Neural cell (in vitro differentiated cells): ENCODE measurements at regions not wholly inside any gene's neighbourhood (a gene's known extent, or its start where the extent isn't known, plus 50 kb on each side); places are given as distances from the start of the nearest gene placed in this dataset.

Experiments
- H2AFZ ChIP-seq: fragments of 200-600, 300-800 bp; sonication (generic), shearing (Covaris generic); 2 replicates; pipeline ENCODE4 v1.6.0; 2014; ENCODE audit warnings: low read depth, mild to moderate bottlenecking, antibody characterized with exemption, low read length, moderate library complexity
- H3F3A ChIP-seq: fragments of 200-600 bp; shearing (Covaris generic); 2 replicates; pipeline ENCODE4 v1.6.1; 2016; ENCODE audit warnings: mild to moderate bottlenecking, moderate library complexity, mixed read lengths, antibody characterized with exemption, low read length; ENCODE audit not compliant: insufficient read depth, poor library complexity, severe bottlenecking
- H3K27ac ChIP-seq: fragments of 200-600, 300-800 bp; sonication (generic), shearing (Covaris generic); 2 replicates; pipeline ENCODE4 v1.5.1; 2014; ENCODE audit warnings: mild to moderate bottlenecking, low read length, moderate library complexity
- H3K27me3 ChIP-seq: fragments of 300-800, 200-600 bp; sonication (generic), shearing (Covaris generic); 2 replicates; pipeline ENCODE4 v1.6.0; 2014; ENCODE audit warnings: mild to moderate bottlenecking, low read depth, low read length, moderate library complexity; ENCODE audit not compliant: insufficient read depth
- H3K36me3 ChIP-seq: fragments of 300-800, 200-600 bp; sonication (generic), shearing (Covaris generic); 2 replicates; pipeline ENCODE4 v1.5.1; 2014; ENCODE audit warnings: mild to moderate bottlenecking, antibody characterized with exemption, low read length, moderate library complexity; ENCODE audit not compliant: insufficient read depth
- H3K4me2 ChIP-seq: fragments of 300-800, 200-600 bp; sonication (generic), shearing (Covaris generic); 2 replicates; pipeline ENCODE4 v1.6.0; 2014; ENCODE audit warnings: mild to moderate bottlenecking, low read length
- H3K4me3 ChIP-seq: fragments of 300-800, 200-600 bp; sonication (generic), shearing (Covaris generic); 2 replicates; pipeline ENCODE4 v1.5.1; 2014; ENCODE audit warnings: mild to moderate bottlenecking, low read length, moderate library complexity
- H3K79me2 ChIP-seq: fragments of 200-600 bp; shearing (Covaris generic); replicated peaks from 2 replicates; pipeline ENCODE4 v1.6.0; 2014; ENCODE audit warnings: mild to moderate bottlenecking, low read length, moderate library complexity; ENCODE audit not compliant: insufficient read depth
- H3K9ac ChIP-seq: fragments of 300-800, 200-600 bp; sonication (generic), shearing (Covaris generic); 2 replicates; pipeline ENCODE4 v1.6.1; 2016; ENCODE audit warnings: mild to moderate bottlenecking, low read length, mixed read lengths
- H3K9me2 ChIP-seq: fragments of 200-600 bp; shearing (Covaris generic); 2 replicates; pipeline ENCODE4 v1.6.1; 2016; ENCODE audit warnings: mild to moderate bottlenecking, low read length, mixed read lengths; ENCODE audit not compliant: insufficient read depth
- H3K9me3 ChIP-seq: fragments of 200-600, 300-800 bp; sonication (generic), shearing (Covaris generic); 2 replicates; pipeline ENCODE4 v1.6.1; 2016; ENCODE audit warnings: mild to moderate bottlenecking, mixed run types, low read length, moderate library complexity, mixed read lengths
- H4K20me1 ChIP-seq: fragments of 200-600 bp; shearing (Covaris generic); 2 replicates; pipeline ENCODE4 v1.6.1; 2016; ENCODE audit warnings: mild to moderate bottlenecking, mixed run types; ENCODE audit not compliant: insufficient read depth
- CTCF ChIP-seq: fragments of 450-650 bp; IDR thresholded peaks from 2 replicates; pipeline ENCODE4 v1.5.1; 2014; ENCODE audit warnings: antibody characterized with exemption, mild to moderate bottlenecking, moderate library complexity; ENCODE audit not compliant: poor library complexity, severe bottlenecking
- EP300 ChIP-seq: fragments of 450-650 bp; conservative IDR thresholded peaks from 2 replicates; pipeline ENCODE4 v1.6.1; 2014; ENCODE audit warnings: antibody characterized with exemption, mild to moderate bottlenecking, moderate library complexity; ENCODE audit not compliant: poor library complexity, severe bottlenecking
- EZH2 ChIP-seq: fragments of 200-600, 300-800 bp; shearing (Covaris generic), sonication (generic); IDR thresholded peaks from 2 replicates; pipeline ENCODE4 v1.6.1; 2014; ENCODE audit warnings: antibody characterized with exemption, low read length, borderline replicate concordance, mild to moderate bottlenecking; ENCODE audit not compliant: insufficient read depth, poor library complexity, severe bottlenecking
- MXI1 ChIP-seq: fragments of 450-650 bp; conservative IDR thresholded peaks from 2 replicates; pipeline ENCODE4 v1.6.1; 2014; ENCODE audit warnings: antibody characterized with exemption, mild to moderate bottlenecking; ENCODE audit not compliant: poor library complexity, severe bottlenecking
- POLR2AphosphoS5 ChIP-seq: IDR thresholded peaks from 2 replicates; pipeline ENCODE4 v1.6.1; 2012
- RAD21 ChIP-seq: fragments of 450-650 bp; conservative IDR thresholded peaks from 2 replicates; pipeline ENCODE4 v1.6.1; 2014; ENCODE audit warnings: antibody characterized with exemption, mild to moderate bottlenecking, moderate library complexity
- REST ChIP-seq: IDR thresholded peaks from 2 replicates; pipeline ENCODE4 v1.6.1; 2012; ENCODE audit warnings: borderline replicate concordance
- SMC3 ChIP-seq: fragments of 450-650 bp; conservative IDR thresholded peaks from 2 replicates; pipeline ENCODE4 v1.6.1; 2014; ENCODE audit warnings: antibody characterized with exemption, mild to moderate bottlenecking, moderate library complexity; ENCODE audit not compliant: poor library complexity
- TAF1 ChIP-seq: IDR thresholded peaks from 2 replicates; pipeline ENCODE4 v1.6.1; 2012; ENCODE audit warnings: low read depth

GRCh38 chr9:71581101-71581500 is 187.2 kb downstream of the CEMIP2 start:
- H3K79me2 ChIP-seq = no peaks in the 10 kb centered on the region
- no peaks in the 10 kb centered on the region for H3F3A ChIP-seq
- no peaks in the 10 kb centered on the region for H3K27me3 ChIP-seq
- no peak overlapping the region for H3K9ac ChIP-seq
- no peaks in the 10 kb centered on the region for H3K9me2 ChIP-seq
- H3K27ac ChIP-seq = no peak overlapping the region
- no peak overlapping the region for H2AFZ ChIP-seq
- no peak overlapping the region for H3K4me2 ChIP-seq
- H3K4me3 ChIP-seq = no peak overlapping the region
- TF ChIP-seq EP300 (no peak), RAD21 (no peak), SMC3 (no peak), POLR2AphosphoS5 (no peak), CTCF (no peak), REST (no peak), EZH2 (no peak), MXI1 (no peak), TAF1 (no peak)
- no peaks in the 10 kb centered on the region for H3K36me3 ChIP-seq
- H4K20me1 ChIP-seq = no peaks in the 10 kb centered on the region
- H3K9me3 ChIP-seq = no peaks in the 10 kb centered on the region

GRCh38 chr9:71571186-71571585 is 197.1 kb downstream of the CEMIP2 start:
- no peaks in the 10 kb centered on the region for H3K9me3 ChIP-seq
- H3K9me2 ChIP-seq = no peaks in the 10 kb centered on the region
- no peak overlapping the region for H3K4me3 ChIP-seq
- TF ChIP-seq SMC3 = no peak
- no peak for TF ChIP-seq REST
- no peak for TF ChIP-seq EP300
- TF ChIP-seq EZH2 = no peak
- no peak for TF ChIP-seq RAD21
- TF ChIP-seq POLR2AphosphoS5 = no peak
- TF ChIP-seq MXI1 = no peak
- TF ChIP-seq CTCF = no peak
- TF ChIP-seq TAF1 = no peak
- no peak overlapping the region for H3K4me2 ChIP-seq
- no peak overlapping the region for H2AFZ ChIP-seq
- no peak overlapping the region for H3K9ac ChIP-seq
- H3K79me2 ChIP-seq = no peaks in the 10 kb centered on the region
- no peak overlapping the region for H3K27ac ChIP-seq
- no peaks in the 10 kb centered on the region for H3K36me3 ChIP-seq
- no peaks in the 10 kb centered on the region for H3F3A ChIP-seq
- H3K27me3 ChIP-seq = no peaks in the 10 kb centered on the region
- no peaks in the 10 kb centered on the region for H4K20me1 ChIP-seq
